Mucosa of gallbladder (tissue), 1 donor: ENCODE measurements at regions not wholly inside any gene's neighbourhood (a gene's known extent, or its start where the extent isn't known, plus 50 kb on each side); places are given as distances from the start of the nearest gene placed in this dataset.
"Not testable (repeated sequence)": the region's sequence is repeated elsewhere in the genome, so short reads cannot be mapped to it uniquely, and the experiment has no call there.

ENCODE experiments used
- DNase-seq: peaks from one replicate; pipeline ENCODE4 v3.0.0-alpha.2; 2020; ENCODE audit warnings: low spot score
- donor health status: DM: no; HTN: no; CAD: no.

- not testable (repeated sequence) for DNase-seq
Measured at GRCh38 chrX:112923381-112923780, 82.8 kb upstream of the AMOT start.

- no peak for DNase-seq
Measured at GRCh38 chrX:112913807-112914206, 73.2 kb upstream of the AMOT start.

GRCh38 chrX:112910418-112910817, 69.8 kb upstream of the AMOT start:
- no peak for DNase-seq

GRCh38 chrX:112901869-112902725, 61.5 kb upstream of the AMOT start:
- DNase-seq, result no peak

GRCh38 chrX:112896051-112896450, 55.4 kb upstream of the AMOT start:
- DNase-seq, result no peak
